ENCODE measurements at regions not wholly inside any gene's neighbourhood (a gene's known extent, or its start where the extent isn't known, plus 50 kb on each side); places are given as distances from the start of the nearest gene placed in this dataset.

DNA sequence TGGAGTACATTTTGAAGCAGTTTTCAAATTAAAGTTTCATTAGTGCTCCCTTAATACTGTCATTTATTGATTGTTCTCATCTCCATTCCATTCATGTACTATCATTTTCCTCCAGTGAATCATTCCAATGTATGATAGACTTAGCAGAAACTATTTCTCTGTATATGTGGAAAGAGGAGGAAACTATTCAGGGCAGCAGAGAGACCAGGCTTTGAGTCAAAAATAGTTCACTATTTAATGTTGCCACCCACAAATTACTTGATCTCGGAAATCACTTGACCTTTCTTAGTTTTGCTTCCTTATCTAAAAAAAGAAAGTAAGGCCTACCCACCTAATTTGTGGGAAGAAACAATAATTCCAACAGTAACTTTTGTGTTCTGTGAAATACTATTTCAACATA, 610.5 kb upstream of the ZNF385D start:
- DNase-seq (ENCODE audit: low read depth) = no peak
- Histone ChIP-seq H3K27me3 (ENCODE audit: control insufficient read depth, insufficient read depth, low read length) (no peaks in the 10 kb centered on the region), H3K36me3 (ENCODE audit: control insufficient read depth, insufficient read depth, low read length) (no peaks in the 10 kb centered on the region), H3K4me3 (ENCODE audit: low read depth, low read length) (no peak overlapping the region)
- CTCF ChIA-PET = no interaction called here
- TF ChIP-seq, protein P1, sequence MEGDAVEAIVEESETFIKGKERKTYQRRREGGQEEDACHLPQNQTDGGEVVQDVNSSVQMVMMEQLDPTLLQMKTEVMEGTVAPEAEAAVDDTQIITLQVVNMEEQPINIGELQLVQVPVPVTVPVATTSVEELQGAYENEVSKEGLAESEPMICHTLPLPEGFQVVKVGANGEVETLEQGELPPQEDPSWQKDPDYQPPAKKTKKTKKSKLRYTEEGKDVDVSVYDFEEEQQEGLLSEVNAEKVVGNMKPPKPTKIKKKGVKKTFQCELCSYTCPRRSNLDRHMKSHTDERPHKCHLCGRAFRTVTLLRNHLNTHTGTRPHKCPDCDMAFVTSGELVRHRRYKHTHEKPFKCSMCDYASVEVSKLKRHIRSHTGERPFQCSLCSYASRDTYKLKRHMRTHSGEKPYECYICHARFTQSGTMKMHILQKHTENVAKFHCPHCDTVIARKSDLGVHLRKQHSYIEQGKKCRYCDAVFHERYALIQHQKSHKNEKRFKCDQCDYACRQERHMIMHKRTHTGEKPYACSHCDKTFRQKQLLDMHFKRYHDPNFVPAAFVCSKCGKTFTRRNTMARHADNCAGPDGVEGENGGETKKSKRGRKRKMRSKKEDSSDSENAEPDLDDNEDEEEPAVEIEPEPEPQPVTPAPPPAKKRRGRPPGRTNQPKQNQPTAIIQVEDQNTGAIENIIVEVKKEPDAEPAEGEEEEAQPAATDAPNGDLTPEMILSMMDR (IDR thresholded peaks at IDR 0.05; ENCODE audit: insufficient read depth, low read depth, low read length) = no peak
- POLR2A ChIA-PET = no interaction called here

- H3K4me3 ChIP-seq (ENCODE audit: low read depth, low read length) = no peak overlapping the region
- H3K36me3 ChIP-seq (ENCODE audit: control insufficient read depth, insufficient read depth, low read length) = no peaks in the 10 kb centered on the region
- H3K27me3 ChIP-seq (ENCODE audit: control insufficient read depth, insufficient read depth, low read length) = no peaks in the 10 kb centered on the region
- DNase-seq (ENCODE audit: low read depth) = no peak
- POLR2A ChIA-PET = no interaction called here
- CTCF ChIA-PET = no interaction called here
- TF ChIP-seq, protein P1 (IDR thresholded peaks at IDR 0.05; ENCODE audit: insufficient read depth, low read depth, low read length) = no peak
Measured at GRCh38 chr3:22364851-22365250, 613.8 kb upstream of the ZNF385D start.

- TF ChIP-seq, protein P1 (IDR thresholded peaks at IDR 0.05; ENCODE audit: insufficient read depth, low read depth, low read length) = no peak
- POLR2A ChIA-PET = no interaction called here
- no peak overlapping the region for H3K4me3 ChIP-seq (ENCODE audit: low read depth, low read length)
- H3K27me3 ChIP-seq (ENCODE audit: control insufficient read depth, insufficient read depth, low read length) = 0 out of 2 replicates have a peak, but pooled peaks cover 2% of the 10 kb centered on the region
- no peaks in the 10 kb centered on the region for H3K36me3 ChIP-seq (ENCODE audit: control insufficient read depth, insufficient read depth, low read length)
- CTCF ChIA-PET = no interaction called here
- no peak for DNase-seq (ENCODE audit: low read depth)
Measured at GRCh38 chr3:22366781-22367180, 615.8 kb upstream of the ZNF385D start.

GRCh38 chr3:22371036-22371435, 620.0 kb upstream of the ZNF385D start:
- TF ChIP-seq, protein P1 (IDR thresholded peaks at IDR 0.05; ENCODE audit: insufficient read depth, low read depth, low read length) = no peak
- DNase-seq (ENCODE audit: low read depth) = no peak
- ChIA-PET POLR2A (no interaction called here), CTCF (no interaction called here)
- Histone ChIP-seq H3K36me3 (ENCODE audit: control insufficient read depth, insufficient read depth, low read length) (no peaks in the 10 kb centered on the region), H3K27me3 (ENCODE audit: control insufficient read depth, insufficient read depth, low read length) (0 out of 2 replicates have a peak, but pooled peaks cover 4% of the 10 kb centered on the region), H3K4me3 (ENCODE audit: low read depth, low read length) (no peak overlapping the region)

DNA sequence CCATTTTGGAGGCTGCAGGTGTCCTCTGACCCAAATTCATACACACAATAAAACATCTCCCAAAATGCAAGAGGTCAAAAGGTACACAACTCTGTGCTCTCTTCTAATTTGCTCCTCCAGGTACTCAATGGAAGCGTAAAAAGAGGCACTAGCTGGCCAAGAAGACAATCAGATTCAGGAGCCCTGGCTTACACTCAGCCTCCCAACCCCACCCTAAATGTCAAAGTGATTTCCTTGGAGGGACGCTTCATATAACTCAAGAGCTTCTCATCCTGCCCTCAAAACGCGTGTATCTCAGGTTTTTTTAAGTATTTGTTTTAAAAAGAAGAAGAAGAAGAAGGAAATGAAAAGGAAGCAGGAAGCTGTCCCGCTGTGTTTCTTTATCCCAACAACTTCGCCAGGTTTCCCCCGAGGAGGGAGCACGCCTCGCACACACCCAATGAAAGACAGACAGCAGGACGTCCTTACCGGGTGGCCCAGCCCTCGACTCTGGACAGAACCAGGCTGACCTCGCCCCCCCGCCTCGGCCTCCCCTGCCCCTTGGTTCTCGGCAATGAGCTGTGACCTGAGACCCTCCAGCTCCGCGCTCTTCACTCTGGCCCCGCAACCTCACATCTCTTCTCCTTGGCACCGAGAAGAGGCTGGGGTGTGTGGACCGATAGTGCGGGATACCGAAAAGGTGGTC, 620.7 kb upstream of the ZNF385D start:
- Histone ChIP-seq H3K36me3 (ENCODE audit: control insufficient read depth, insufficient read depth, low read length) (no peaks in the 10 kb centered on the region), H3K4me3 (ENCODE audit: low read depth, low read length) (no peak overlapping the region), H3K27me3 (ENCODE audit: control insufficient read depth, insufficient read depth, low read length) (0 out of 2 replicates have a peak, but pooled peaks cover 4% of the 10 kb centered on the region)
- CTCF ChIA-PET = no interaction called here
- DNase-seq (ENCODE audit: low read depth) = no peak
- POLR2A ChIA-PET = no interaction called here
- TF ChIP-seq, protein P1 (IDR thresholded peaks at IDR 0.05; ENCODE audit: insufficient read depth, low read depth, low read length) = no peak

Data from BJ (cell line).